HepG2 (cell line): ENCODE measurements at regions not wholly inside any gene's neighbourhood (a gene's known extent, or its start where the extent isn't known, plus 50 kb on each side); places are given as distances from the start of the nearest gene placed in this dataset.

Experiments
- ATAC-seq: fragments of 200-7000 bp; cut with Tn5 transposase; 3 replicates; pipeline ENCODE4 v1.9.1; 2020; ENCODE audit warnings: mild to moderate bottlenecking, moderate library complexity
- BruUV-seq: library from RNA; stranded (reverse); fragments of 400-500 nt; replicated peaks from 2 replicates; lab custom pipeline; 2021; lab: Mats Ljungman, UMichigan
- CTCF ChIA-PET: fragments of 300-600 bp; formaldehyde crosslinking; extraction: SDS; loops from one replicate; lab custom pipeline; 2021; ENCODE audit warnings: low total read pairs, inconsistent platforms, low intra/inter-chr PET ratio; lab: Yijun Ruan, JAX
- POLR2A ChIA-PET: fragments of 350-600 bp; sonication (Branson Sonifier 250); formaldehyde crosslinking; loops from one replicate; lab custom pipeline; 2020; ENCODE audit warnings: antibody characterized with exemption, inconsistent platforms; lab: Yijun Ruan, JAX
- DNase-seq: peaks from one replicate; pipeline ENCODE4 v3.0.0-alpha.2; 2015; ENCODE audit warnings: low spot score
- FAIRE-seq: peaks from 3 replicates; lab custom pipeline; 2011; peaks lifted over from hg19 to GRCh38; lab: Jason Lieb, UNC
- H2AFZ ChIP-seq: one replicate; pipeline ENCODE4 v1.6.1; 2011; ENCODE audit warnings: low read length, inconsistent platforms
- H3K27ac ChIP-seq: fragments of 300-600 bp; 3 replicates; pipeline ENCODE4 v1.8.0; 2011; ENCODE audit warnings: mixed run types, mild to moderate bottlenecking, mixed read lengths, low read length, inconsistent platforms; ENCODE audit not compliant: insufficient read depth; ENCODE audit errors: extremely low read length
- H3K27me3 ChIP-seq, 2 experiments: fragments of 200-600 bp in 1 of 2; 2 replicates in 1 of 2; 3 replicates in 1 of 2; pipeline versions ENCODE4 v1.6.0 to v1.8.0; 2011; ENCODE audit warnings: low read length in 2 of 2, mild to moderate bottlenecking in 2 of 2, moderate library complexity in 2 of 2, inconsistent platforms in 1 of 2; ENCODE audit not compliant: insufficient read depth in 2 of 2, control insufficient read depth in 1 of 2
- H3K36me3 ChIP-seq, 2 experiments: fragments of 200-600 bp in 1 of 2; replicated peaks in 1 of 2; 2 replicates in 1 of 2; 3 replicates in 1 of 2; pipeline versions ENCODE4 v1.5.1 to v1.8.0; 2011; ENCODE audit warnings: low read length in 2 of 2, inconsistent platforms in 1 of 2; ENCODE audit not compliant: insufficient read depth in 2 of 2, control insufficient read depth in 1 of 2
- H3K4me1 ChIP-seq: 2 replicates; pipeline ENCODE4 v1.5.1; 2012; ENCODE audit warnings: low read length, inconsistent platforms; ENCODE audit not compliant: insufficient read depth
- H3K4me2 ChIP-seq: 2 replicates; pipeline ENCODE4 v1.6.0; 2011; ENCODE audit warnings: low read depth, low read length, inconsistent platforms
- H3K4me3 ChIP-seq, 3 experiments: fragments of 200-600 bp in 1 of 3; sonication (generic), shearing (Covaris generic) in 1 of 3; replicated peaks in 1 of 3; 2 replicates each; pipeline ENCODE4 v1.5.1; 2011 to 2016; ENCODE audit warnings: low read length in 3 of 3, inconsistent platforms in 2 of 3, low read depth in 2 of 3, mild to moderate bottlenecking in 2 of 3, control low read depth in 1 of 3, mixed read lengths in 1 of 3; ENCODE audit not compliant: insufficient read depth in 1 of 3
- H3K79me2 ChIP-seq: one replicate; pipeline ENCODE4 v1.6.1; 2011; ENCODE audit warnings: low read length, inconsistent platforms; ENCODE audit not compliant: insufficient read depth
- H3K9ac ChIP-seq: 2 replicates; pipeline ENCODE4 v1.6.0; 2011; ENCODE audit warnings: mild to moderate bottlenecking, low read depth, low read length, inconsistent platforms; ENCODE audit not compliant: insufficient read depth
- H3K9me3 ChIP-seq: 2 replicates; pipeline ENCODE4 v1.5.1; 2012; ENCODE audit warnings: mild to moderate bottlenecking, low read length
- H4K20me1 ChIP-seq: 2 replicates; pipeline ENCODE4 v1.6.0; 2011; ENCODE audit warnings: inconsistent platforms, mild to moderate bottlenecking, low read length, moderate library complexity; ENCODE audit not compliant: insufficient read depth
- BCLAF1 ChIP-seq: fragments of 450-650 bp; IDR thresholded peaks from 2 replicates; pipeline ENCODE4 v1.6.1; 2017; ENCODE audit warnings: mild to moderate bottlenecking
- FOSL2 ChIP-seq: sonication (generic); formaldehyde crosslinking; IDR thresholded peaks from 2 replicates; pipeline ENCODE4 v1.4.0; 2020; ENCODE audit warnings: missing genetic modification reagents
- MXI1 ChIP-seq: IDR thresholded peaks from 3 replicates; pipeline ENCODE4 v1.6.1; 2012; ENCODE audit warnings: low read depth, low read length, inconsistent platforms, borderline replicate concordance
- RBFOX2 ChIP-seq: fragments of 200-400 bp; formaldehyde crosslinking; IDR thresholded peaks from 2 replicates; pipeline ENCODE4 v1.6.1; 2017; ENCODE audit warnings: low read depth, mild to moderate bottlenecking, low read length
- RFX1 ChIP-seq: fragments of 450-650 bp; IDR thresholded peaks from 2 replicates; pipeline ENCODE4 v1.6.1; 2017
- RFXAP ChIP-seq: sonication (generic); formaldehyde crosslinking; IDR thresholded peaks from 2 replicates; pipeline ENCODE4 v1.4.0; 2020; ENCODE audit warnings: missing genetic modification reagents, borderline replicate concordance
- SMARCE1 ChIP-seq: fragments of 450-650 bp; IDR thresholded peaks from 2 replicates; pipeline ENCODE4 v1.6.1; 2017; ENCODE audit warnings: borderline replicate concordance
- THRA ChIP-seq: sonication (generic); formaldehyde crosslinking; IDR thresholded peaks from 2 replicates; pipeline ENCODE4 v1.4.0; 2020; ENCODE audit warnings: missing genetic modification reagents, borderline replicate concordance
- ZFP36 ChIP-seq: fragments of 150-350 bp; IDR thresholded peaks from 2 replicates; pipeline ENCODE4 v1.6.1; 2018; ENCODE audit warnings: borderline replicate concordance, low read length, low read depth; ENCODE audit not compliant: partially characterized antibody
- ZMAT3 ChIP-seq: sonication (generic); formaldehyde crosslinking; conservative IDR thresholded peaks from 2 replicates; pipeline ENCODE4 v1.7.0; 2021; ENCODE audit warnings: missing genetic modification reagents
- ZMYM2 ChIP-seq: sonication (generic); formaldehyde crosslinking; IDR thresholded peaks from 2 replicates; pipeline ENCODE4 v1.8.0; 2022; ENCODE audit warnings: mild to moderate bottlenecking, missing genetic modification reagents
- ZNF260 ChIP-seq: sonication (generic); formaldehyde crosslinking; IDR thresholded peaks from 2 replicates; pipeline ENCODE4 v1.4.0; 2020; ENCODE audit warnings: missing genetic modification reagents, low read depth, mild to moderate bottlenecking, borderline replicate concordance
- ZNF331 ChIP-seq: sonication (generic); formaldehyde crosslinking; IDR thresholded peaks from 2 replicates; pipeline ENCODE4 v1.4.0; 2020; ENCODE audit warnings: missing genetic modification reagents
- ZNF350 ChIP-seq: sonication (generic); formaldehyde crosslinking; IDR thresholded peaks from 2 replicates; pipeline ENCODE4 v1.4.0; 2020; ENCODE audit warnings: mild to moderate bottlenecking, low read depth, missing genetic modification reagents, borderline replicate concordance
- ZNF367 ChIP-seq: sonication (generic); formaldehyde crosslinking; IDR thresholded peaks from 2 replicates; pipeline ENCODE4 v1.4.0; 2020; ENCODE audit warnings: missing genetic modification reagents, borderline replicate concordance
- ZNF446 ChIP-seq: sonication (generic); formaldehyde crosslinking; IDR thresholded peaks from 2 replicates; pipeline ENCODE4 v1.5.0; 2020; ENCODE audit warnings: mild to moderate bottlenecking, missing genetic modification reagents
- ZNF75D ChIP-seq: sonication (generic); formaldehyde crosslinking; IDR thresholded peaks from 2 replicates; pipeline ENCODE4 v1.8.1; 2023; ENCODE audit warnings: missing genetic modification reagents, mild to moderate bottlenecking, borderline replicate concordance
- WGBS: methylation state at CpG from one replicate; pipeline ENCODE4 v1.1.6; 2017; ENCODE audit warnings: low lambda C conversion rate; 5-methylcytosine and 5-hydroxymethylcytosine counted together
- in situ Hi-C: cut with HindIII; loops from 2 replicates; pipeline ENCODE4 v1.10.0; 2017; ENCODE audit warnings: low pct_unique_long_range_greater_than_20kb; ENCODE audit not compliant: extremely low pct_ligation_motif_present
- intact Hi-C: fragments of 100-400 bp; cut with micrococcal nuclease; formaldehyde crosslinking; loops from one replicate; pipeline ENCODE4 v1.10.0; 2022; ENCODE audit not compliant: unreplicated experiment
- TF ChIP-seq, protein P1 (sequence below): sonication (generic); formaldehyde crosslinking; IDR thresholded peaks from 2 replicates; pipeline ENCODE4 v1.8.0; 2023; ENCODE audit warnings: mild to moderate bottlenecking, missing genetic modification reagents

- TF ChIP-seq, protein P1, sequence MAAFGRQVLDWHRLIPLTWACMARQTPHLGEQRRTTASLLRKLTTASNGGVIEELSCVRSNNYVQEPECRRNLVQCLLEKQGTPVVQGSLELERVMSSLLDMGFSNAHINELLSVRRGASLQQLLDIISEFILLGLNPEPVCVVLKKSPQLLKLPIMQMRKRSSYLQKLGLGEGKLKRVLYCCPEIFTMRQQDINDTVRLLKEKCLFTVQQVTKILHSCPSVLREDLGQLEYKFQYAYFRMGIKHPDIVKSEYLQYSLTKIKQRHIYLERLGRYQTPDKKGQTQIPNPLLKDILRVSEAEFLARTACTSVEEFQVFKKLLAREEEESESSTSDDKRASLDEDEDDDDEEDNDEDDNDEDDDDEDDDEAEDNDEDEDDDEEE (CRISPR knock-in tag), result no peak
- TF ChIP-seq ZFP36 (no peak), THRA (CRISPR knock-in tag) (no peak), ZMYM2 (no peak), RFXAP (CRISPR knock-in tag) (no peak), ZNF331 (CRISPR knock-in tag) (no peak), ZNF350 (CRISPR knock-in tag) (no peak), ZNF260 (CRISPR knock-in tag) (no peak), RBFOX2 (no peak), ZNF367 (CRISPR knock-in tag) (no peak), MXI1 (no peak)
Measured at GRCh38 chr5:2334719-2335118, 416.8 kb downstream of the IRX2 start (continued).

- TF ChIP-seq SMARCE1 (no peak), ZMAT3 (CRISPR knock-in tag) (no peak), FOSL2 (CRISPR knock-in tag) (no peak), ZNF446 (CRISPR knock-in tag) (no peak), RFX1 (no peak), ZNF75D (CRISPR knock-in tag) (no peak), BCLAF1 (no peak)
- in situ Hi-C loops (no loop called here), intact Hi-C loops (no loop called here)
- ChIA-PET POLR2A (no interaction called here), CTCF (no interaction called here)
- Histone ChIP-seq H2AFZ (no peak overlapping the region), H3K9me3 (no peaks in the 10 kb centered on the region), H3K79me2 (no peaks in the 10 kb centered on the region), H3K36me3 (no peaks in the 10 kb centered on the region), H3K27me3 (peaks cover 0 to 6% of the 10 kb centered on the region in 2 experiments; a peak in 4 of 5 replicates), H3K4me2 (no peak overlapping the region), H3K27ac (no peak overlapping the region), H4K20me1 (no peaks in the 10 kb centered on the region), H3K9ac (no peak overlapping the region), H3K4me1 (no peaks in the 10 kb centered on the region), H3K4me3 (no peak overlapping the region)
- FAIRE-seq (no peak), ATAC-seq (no peak), DNase-seq (no peak)
- no TSS peak for BruUV-seq
- WGBS, result 6% methylated on average over 4 of the region's 4 CpGs
Measured at GRCh38 chr5:2333291-2333690, 418.2 kb downstream of the IRX2 start.
